ENCODE measurements at regions not wholly inside any gene's neighbourhood (a gene's known extent, or its start where the extent isn't known, plus 50 kb on each side); places are given as distances from the start of the nearest gene placed in this dataset.

- DNase-seq (ENCODE audit: low spot score): no peak
These were observed 74.3 kb upstream of the IFNAR2 start for GRCh38 chr21:33155422-33155821.

DNA sequence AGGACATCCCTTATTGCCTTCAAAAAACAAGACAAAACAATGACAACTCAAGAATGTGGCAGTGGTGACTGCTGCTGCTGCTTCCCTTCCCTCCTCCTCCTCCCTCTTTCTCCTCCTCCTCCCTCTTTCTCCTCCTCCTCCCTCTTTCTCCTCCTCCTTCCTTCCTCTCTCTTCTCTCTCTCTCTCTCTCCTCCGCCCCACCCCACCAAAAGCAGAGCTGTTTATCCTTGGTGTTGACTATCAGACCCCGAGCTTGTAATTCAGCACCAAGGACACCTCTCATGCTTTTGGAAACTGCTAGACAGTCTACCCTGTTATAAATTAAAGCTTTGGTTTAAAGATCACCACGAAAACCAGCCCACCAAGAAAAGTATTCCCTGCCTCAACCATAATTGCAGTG lies 72.4 kb upstream of the IFNAR2 start:
- no peak for DNase-seq (ENCODE audit: low spot score)

- DNase-seq (ENCODE audit: low spot score): no peak
These were observed 71.1 kb upstream of the IFNAR2 start for GRCh38 chr21:33158654-33159053.

DNA sequence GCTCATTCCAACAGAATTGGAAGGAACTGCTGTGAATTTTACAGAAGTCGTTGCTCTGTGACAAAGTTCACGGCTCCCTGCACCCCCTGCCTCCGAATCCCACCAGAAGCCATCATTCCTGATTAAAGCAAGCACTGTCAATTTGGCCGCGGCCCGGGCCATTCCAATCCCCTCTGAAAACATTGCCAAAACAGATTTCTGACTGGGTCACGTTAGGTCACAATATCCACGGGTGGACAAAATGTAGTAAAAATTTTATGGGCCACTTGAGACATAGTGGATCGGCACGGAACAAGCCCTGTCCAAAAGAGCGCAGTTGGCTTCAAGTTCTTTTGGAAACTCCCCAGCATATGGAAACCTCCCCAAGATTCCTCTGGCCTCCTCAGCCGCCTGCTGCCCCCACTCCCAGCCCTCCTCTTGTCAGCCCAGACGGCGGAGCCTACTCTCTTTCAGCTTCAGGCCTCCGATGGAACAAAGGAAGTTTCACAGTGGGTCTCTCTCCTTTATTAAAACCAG lies 67.2 kb upstream of the IFNAR2 start:
- DNase-seq (ENCODE audit: low spot score): no peak

DNA sequence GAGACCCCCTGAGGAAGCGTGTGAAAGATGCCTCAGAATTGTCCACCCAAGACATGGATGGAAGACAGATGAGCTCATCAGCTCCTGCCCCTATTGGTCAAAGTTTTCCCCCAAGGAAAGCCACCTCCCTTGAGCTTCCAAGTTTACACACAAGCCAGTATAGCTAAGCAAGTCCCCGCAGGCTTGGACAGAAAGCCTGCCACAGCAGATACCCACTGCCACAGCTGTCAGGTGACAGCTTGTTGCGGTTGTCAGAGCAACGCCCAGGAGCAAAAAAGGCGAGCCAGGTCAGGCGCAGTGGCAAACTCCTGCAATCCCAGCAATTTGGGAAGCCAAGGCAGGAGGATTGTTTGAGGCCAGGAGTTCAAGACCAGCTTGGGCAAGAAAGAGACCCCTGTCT lies 60.9 kb upstream of the IFNAR2 start:
- no peak for DNase-seq (ENCODE audit: low spot score)

GRCh38 chr21:33169359-33169758 lies 60.4 kb upstream of the IFNAR2 start:
- no peak for DNase-seq (ENCODE audit: low spot score)

GRCh38 chr21:33171616-33172169 lies 58.0 kb upstream of the IFNAR2 start:
- no peak for DNase-seq (ENCODE audit: low spot score)

DNA sequence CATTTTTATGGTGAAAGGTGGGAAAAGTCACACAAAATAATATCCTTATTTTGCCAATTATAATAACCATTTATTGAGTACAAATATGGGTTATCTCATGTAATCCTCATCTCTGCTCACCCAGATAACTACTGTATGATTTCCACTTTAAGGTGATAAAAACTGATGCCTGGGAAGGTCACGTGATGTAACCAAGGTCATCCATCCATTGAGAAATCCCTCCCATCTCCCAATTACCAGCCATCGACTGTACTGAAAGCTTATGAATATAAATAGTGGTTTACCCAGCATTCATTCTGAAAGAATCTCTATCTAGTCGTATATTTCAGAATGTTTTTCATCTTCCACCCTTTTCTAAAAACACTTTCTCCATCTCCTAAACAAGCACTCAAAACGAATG lies 55.0 kb upstream of the IFNAR2 start:
- DNase-seq (ENCODE audit: low spot score): no peak
